Epithelial cell of esophagus (primary cell): ENCODE measurements at regions not wholly inside any gene's neighbourhood (a gene's known extent, or its start where the extent isn't known, plus 50 kb on each side); places are given as distances from the start of the nearest gene placed in this dataset.

Experiments used
- DNase-seq: peaks from one replicate; pipeline ENCODE4 v3.0.0; 2010; ENCODE audit warnings: low read depth
- H3K4me3 ChIP-seq: 2 replicates; pipeline ENCODE4 v1.5.1; 2011; ENCODE audit warnings: mild to moderate bottlenecking, low read length, control low read depth
- CTCF ChIP-seq: IDR thresholded peaks from 2 replicates; pipeline ENCODE4 v1.5.1; 2011; ENCODE audit warnings: low read depth, mild to moderate bottlenecking, low read length, control low read depth, inconsistent platforms; ENCODE audit not compliant: insufficient read depth; ENCODE audit errors: missing control alignments

- DNase-seq: peak; percentile 14
- H3K4me3 ChIP-seq: no peak overlapping the region
- TF ChIP-seq CTCF: no peak
These were observed 399.6 kb downstream of the KCNH5 start for GRCh38 chr14:62645649-62646048.
